NB4 (cell line): ENCODE measurements at regions not wholly inside any gene's neighbourhood (a gene's known extent, or its start where the extent isn't known, plus 50 kb on each side); places are given as distances from the start of the nearest gene placed in this dataset.

Experiments used
- MYC ChIP-seq: IDR thresholded peaks from 2 replicates; pipeline ENCODE4 v1.6.1; 2011; ENCODE audit warnings: low read depth, low read length
- POLR2A ChIP-seq: IDR thresholded peaks from 2 replicates; pipeline ENCODE4 v1.6.1; 2011; ENCODE audit warnings: mild to moderate bottlenecking; ENCODE audit not compliant: insufficient read length; ENCODE audit errors: extremely low read depth
- TF ChIP-seq, protein P1 (sequence below): IDR thresholded peaks from one replicate; pipeline ENCODE4 v1.5.1; 2012; ENCODE audit warnings: low read depth, low read length
- TF ChIP-seq, protein P2 (sequence below): IDR thresholded peaks from 2 replicates; pipeline ENCODE4 v1.6.1; 2011; ENCODE audit warnings: low read depth, low read length

DNA sequence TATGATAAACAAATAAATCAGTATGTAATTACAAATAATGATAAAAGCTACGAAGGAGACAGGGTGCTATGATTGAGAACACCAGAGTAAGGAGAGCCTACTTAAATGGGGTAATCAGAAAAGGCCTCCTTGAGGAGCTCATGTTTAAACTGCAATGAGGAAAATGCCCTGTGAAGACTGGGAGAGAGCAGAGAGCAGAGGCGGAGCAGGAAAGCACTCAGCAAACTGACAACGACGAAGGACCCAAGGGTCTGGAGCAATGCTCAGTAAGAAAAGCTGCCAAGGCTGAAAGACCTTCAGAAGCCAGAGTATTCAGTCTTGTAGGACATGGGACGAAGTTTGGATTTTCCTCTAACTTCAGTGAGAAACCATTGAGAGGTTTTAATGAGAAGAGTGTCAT is 114.2 kb upstream of the PLEKHA5 start:
- TF ChIP-seq POLR2A (no peak), MYC (no peak)
- TF ChIP-seq, protein P1, sequence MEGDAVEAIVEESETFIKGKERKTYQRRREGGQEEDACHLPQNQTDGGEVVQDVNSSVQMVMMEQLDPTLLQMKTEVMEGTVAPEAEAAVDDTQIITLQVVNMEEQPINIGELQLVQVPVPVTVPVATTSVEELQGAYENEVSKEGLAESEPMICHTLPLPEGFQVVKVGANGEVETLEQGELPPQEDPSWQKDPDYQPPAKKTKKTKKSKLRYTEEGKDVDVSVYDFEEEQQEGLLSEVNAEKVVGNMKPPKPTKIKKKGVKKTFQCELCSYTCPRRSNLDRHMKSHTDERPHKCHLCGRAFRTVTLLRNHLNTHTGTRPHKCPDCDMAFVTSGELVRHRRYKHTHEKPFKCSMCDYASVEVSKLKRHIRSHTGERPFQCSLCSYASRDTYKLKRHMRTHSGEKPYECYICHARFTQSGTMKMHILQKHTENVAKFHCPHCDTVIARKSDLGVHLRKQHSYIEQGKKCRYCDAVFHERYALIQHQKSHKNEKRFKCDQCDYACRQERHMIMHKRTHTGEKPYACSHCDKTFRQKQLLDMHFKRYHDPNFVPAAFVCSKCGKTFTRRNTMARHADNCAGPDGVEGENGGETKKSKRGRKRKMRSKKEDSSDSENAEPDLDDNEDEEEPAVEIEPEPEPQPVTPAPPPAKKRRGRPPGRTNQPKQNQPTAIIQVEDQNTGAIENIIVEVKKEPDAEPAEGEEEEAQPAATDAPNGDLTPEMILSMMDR, result no peak
- TF ChIP-seq, protein P2, sequence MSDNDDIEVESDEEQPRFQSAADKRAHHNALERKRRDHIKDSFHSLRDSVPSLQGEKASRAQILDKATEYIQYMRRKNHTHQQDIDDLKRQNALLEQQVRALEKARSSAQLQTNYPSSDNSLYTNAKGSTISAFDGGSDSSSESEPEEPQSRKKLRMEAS, result no peak
